BE2C (cell line): ENCODE measurements at regions not wholly inside any gene's neighbourhood (a gene's known extent, or its start where the extent isn't known, plus 50 kb on each side); places are given as distances from the start of the nearest gene placed in this dataset.
"Not testable (repeated sequence)": the region's sequence is repeated elsewhere in the genome, so short reads cannot be mapped to it uniquely, and the experiment has no call there.

Experiments
- DNase-seq: peaks from one replicate; pipeline ENCODE4 v3.0.0-alpha.2; 2020
- H3K27me3 ChIP-seq: fragments of 250-450 bp; sonication (Bioruptor Pico); 2 replicates; pipeline ENCODE4 v1.5.1; 2020; ENCODE audit warnings: mild to moderate bottlenecking
- H3K36me3 ChIP-seq: fragments of 250-450 bp; sonication (Bioruptor Pico); 2 replicates; pipeline ENCODE4 v1.5.1; 2020; ENCODE audit warnings: mild to moderate bottlenecking
- H3K4me1 ChIP-seq: fragments of 250-450 bp; sonication (Bioruptor Pico); 2 replicates; pipeline ENCODE4 v1.5.1; 2020
- H3K4me3 ChIP-seq: 2 replicates; pipeline ENCODE4 v1.5.1; 2011; ENCODE audit warnings: low read depth, low read length
- H3K9me3 ChIP-seq: fragments of 250-450 bp; sonication (Bioruptor Pico); 2 replicates; pipeline ENCODE4 v1.5.1; 2020
- CTCF ChIP-seq: IDR thresholded peaks from 2 replicates; pipeline ENCODE4 v1.5.1; 2012; ENCODE audit warnings: mild to moderate bottlenecking, low read depth, low read length

GRCh38 chr13:104632736-104633135, 1566.5 kb upstream of the SLC10A2 start:
- no peak for DNase-seq
- Histone ChIP-seq H3K4me1 (peaks cover 5% of the 10 kb centered on the region), H3K36me3 (no peaks in the 10 kb centered on the region), H3K9me3 (no peaks in the 10 kb centered on the region), H3K4me3 (no peak overlapping the region), H3K27me3 (no peaks in the 10 kb centered on the region)
- TF ChIP-seq CTCF, result no peak

- no peak for DNase-seq
- no peak for TF ChIP-seq CTCF
- no peaks in the 10 kb centered on the region for H3K36me3 ChIP-seq
- H3K4me1 ChIP-seq, result no peaks in the 10 kb centered on the region
- no peaks in the 10 kb centered on the region for H3K27me3 ChIP-seq
- H3K9me3 ChIP-seq, result no peaks in the 10 kb centered on the region
- H3K4me3 ChIP-seq, result no peak overlapping the region
Observed at GRCh38 chr13:104625201-104625600, 1559.0 kb upstream of the SLC10A2 start.

GRCh38 chr13:104616990-104617389, 1550.8 kb upstream of the SLC10A2 start:
- no peak for DNase-seq
- Histone ChIP-seq H3K4me3 (no peak overlapping the region), H3K9me3 (no peaks in the 10 kb centered on the region), H3K36me3 (no peaks in the 10 kb centered on the region), H3K4me1 (no peaks in the 10 kb centered on the region), H3K27me3 (no peaks in the 10 kb centered on the region)
- TF ChIP-seq CTCF, result no peak

GRCh38 chr13:104614361-104615145, 1548.3 kb upstream of the SLC10A2 start:
- H3K27me3 ChIP-seq, result no peaks in the 10 kb centered on the region

GRCh38 chr13:104608331-104608730, 1542.1 kb upstream of the SLC10A2 start:
- H3K9me3 ChIP-seq, result no peaks in the 10 kb centered on the region
- H3K4me1 ChIP-seq, result no peaks in the 10 kb centered on the region
- no peaks in the 10 kb centered on the region for H3K27me3 ChIP-seq
- no peak overlapping the region for H3K4me3 ChIP-seq
- no peak for DNase-seq
- no peak for TF ChIP-seq CTCF
- no peaks in the 10 kb centered on the region for H3K36me3 ChIP-seq

More at GRCh38 chr13:104614361-104615145, 1548.3 kb upstream of the SLC10A2 start:
- Histone ChIP-seq H3K9me3 (no peaks in the 10 kb centered on the region), H3K4me1 (no peaks in the 10 kb centered on the region), H3K36me3 (no peaks in the 10 kb centered on the region), H3K4me3 (no peak overlapping the region)
- no peak for DNase-seq
- TF ChIP-seq CTCF, result no peak

- H3K36me3 ChIP-seq, H3K9me3 ChIP-seq, DNase-seq, H3K4me1 ChIP-seq, H3K27me3 ChIP-seq, H3K4me3 ChIP-seq: not testable (repeated sequence)
Observed at GRCh38 chr13:104605435-104605834, 1539.2 kb upstream of the SLC10A2 start.
